ENCODE measurements at regions not wholly inside any gene's neighbourhood (a gene's known extent, or its start where the extent isn't known, plus 50 kb on each side); places are given as distances from the start of the nearest gene placed in this dataset.

DNA sequence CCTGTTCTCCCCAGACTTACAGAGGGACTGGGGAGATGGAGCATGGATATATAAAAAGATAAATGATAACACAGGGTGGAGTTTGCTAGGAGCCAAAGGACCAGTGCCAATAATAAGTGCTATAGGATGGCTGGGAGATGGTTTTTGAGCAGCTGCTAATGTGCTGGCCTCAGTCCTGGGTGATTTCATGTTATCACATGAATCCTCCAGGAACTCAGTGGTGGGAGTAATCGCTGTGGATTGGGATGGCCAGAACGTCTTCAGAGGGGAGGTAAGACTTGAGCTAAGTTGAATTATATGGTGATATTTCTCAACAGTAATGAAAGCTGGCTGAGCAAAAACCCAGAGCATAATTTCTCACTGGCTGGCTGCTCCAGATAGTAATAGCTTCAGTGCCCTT is 441.4 kb downstream of the SLC4A3 start:
- H3K4me3 Mint-ChIP-seq = no peak overlapping the region
- WGBS (ENCODE audit: extremely low coverage, insufficient read length, low lambda C conversion rate) = no CpG with 5 or more reads among the region's 2 CpGs
- H2AFZ ChIP-seq (ENCODE audit: low read length) = no peak overlapping the region

More for the DNA sequence above, 441.4 kb downstream of the SLC4A3 start:
- H3K27me3 Mint-ChIP-seq (ENCODE audit: low read depth) = no peaks in the 10 kb centered on the region
- H3K4me1 Mint-ChIP-seq = peaks cover 5 to 12% of the 10 kb centered on the region in 2 experiments; a peak in 3 of 4 replicates
- Histone ChIP-seq H3K27me3 (ENCODE audit: insufficient read depth, low read length) (no peaks in the 10 kb centered on the region), H3K18ac (ENCODE audit: insufficient read length, low read depth, low read length) (no peak overlapping the region), H4K91ac (ENCODE audit: insufficient read length, low read depth, low read length) (no peak overlapping the region), H3K4me1 (ENCODE audit: insufficient read depth, low read length) (peaks cover 4% of the 10 kb centered on the region; the same call in 1 of the 2 replicates), H4K8ac (replicated peaks; ENCODE audit: insufficient read length, low read depth, low read length) (no peak overlapping the region), H2BK20ac (ENCODE audit: low read depth, low read length, poor library complexity, severe bottlenecking) (no peak overlapping the region), H3K4me2 (ENCODE audit: insufficient read depth, insufficient read length, low read length) (no peak overlapping the region), H4K5ac (ENCODE audit: insufficient read length, low read depth, low read length) (no peak overlapping the region), H3K9ac (ENCODE audit: extremely low read depth, insufficient read length, low read length) (no peak overlapping the region), H3K56ac (ENCODE audit: insufficient read length, low read depth, low read length) (no peak overlapping the region), H2BK15ac (ENCODE audit: low read depth, low read length) (no peak overlapping the region), H3T11ph (ENCODE audit: low read length) (no peak overlapping the region), H3K27ac (ENCODE audit: insufficient read length, low read depth, low read length) (no peak overlapping the region), H2AK5ac (ENCODE audit: insufficient read length, low read length) (no peak overlapping the region), H2BK5ac (ENCODE audit: insufficient read length, low read length) (no peak overlapping the region), H3K4ac (ENCODE audit: low read depth, low read length) (no peak overlapping the region), H3K79me1 (ENCODE audit: insufficient read depth, low read depth, low read length, poor library complexity, severe bottlenecking) (no peaks in the 10 kb centered on the region), H2BK12ac (ENCODE audit: insufficient read length, low read depth, low read length) (no peak overlapping the region), H2BK120ac (ENCODE audit: low read depth, low read length, poor library complexity, severe bottlenecking) (no peak overlapping the region), H3K23me2 (ENCODE audit: insufficient read length, low read depth, low read length, poor library complexity, severe bottlenecking) (no peaks in the 10 kb centered on the region), H3K79me2 (ENCODE audit: insufficient read depth, low read length) (no peaks in the 10 kb centered on the region), H3K9me3 (ENCODE audit: control insufficient read depth, low read depth, low read length) (no peaks in the 10 kb centered on the region), H4K20me1 (ENCODE audit: control insufficient read depth, insufficient read depth, insufficient read length) (no peaks in the 10 kb centered on the region), H3K14ac (ENCODE audit: insufficient read depth, low read length) (no peak overlapping the region), H3K23ac (ENCODE audit: insufficient read length, low read depth, low read length) (no peak overlapping the region)
- H3K36me3 Mint-ChIP-seq (ENCODE audit: insufficient read depth in 1 of 3, low read depth in 3 of 3) = 0 out of 7 replicates have a peak, but pooled peaks cover 0 to 2% (median 0%) of the 10 kb centered on the region in 3 experiments
- no peak for DNase-seq
- TF ChIP-seq, protein P1, sequence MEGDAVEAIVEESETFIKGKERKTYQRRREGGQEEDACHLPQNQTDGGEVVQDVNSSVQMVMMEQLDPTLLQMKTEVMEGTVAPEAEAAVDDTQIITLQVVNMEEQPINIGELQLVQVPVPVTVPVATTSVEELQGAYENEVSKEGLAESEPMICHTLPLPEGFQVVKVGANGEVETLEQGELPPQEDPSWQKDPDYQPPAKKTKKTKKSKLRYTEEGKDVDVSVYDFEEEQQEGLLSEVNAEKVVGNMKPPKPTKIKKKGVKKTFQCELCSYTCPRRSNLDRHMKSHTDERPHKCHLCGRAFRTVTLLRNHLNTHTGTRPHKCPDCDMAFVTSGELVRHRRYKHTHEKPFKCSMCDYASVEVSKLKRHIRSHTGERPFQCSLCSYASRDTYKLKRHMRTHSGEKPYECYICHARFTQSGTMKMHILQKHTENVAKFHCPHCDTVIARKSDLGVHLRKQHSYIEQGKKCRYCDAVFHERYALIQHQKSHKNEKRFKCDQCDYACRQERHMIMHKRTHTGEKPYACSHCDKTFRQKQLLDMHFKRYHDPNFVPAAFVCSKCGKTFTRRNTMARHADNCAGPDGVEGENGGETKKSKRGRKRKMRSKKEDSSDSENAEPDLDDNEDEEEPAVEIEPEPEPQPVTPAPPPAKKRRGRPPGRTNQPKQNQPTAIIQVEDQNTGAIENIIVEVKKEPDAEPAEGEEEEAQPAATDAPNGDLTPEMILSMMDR (conservative IDR thresholded peaks at IDR 0.05) = no peak
- no peak overlapping the region for H3K27ac Mint-ChIP-seq
- H3K9me3 Mint-ChIP-seq = no peaks in the 10 kb centered on the region
